ENCODE measurements at regions not wholly inside any gene's neighbourhood (a gene's known extent, or its start where the extent isn't known, plus 50 kb on each side); places are given as distances from the start of the nearest gene placed in this dataset.

DNA sequence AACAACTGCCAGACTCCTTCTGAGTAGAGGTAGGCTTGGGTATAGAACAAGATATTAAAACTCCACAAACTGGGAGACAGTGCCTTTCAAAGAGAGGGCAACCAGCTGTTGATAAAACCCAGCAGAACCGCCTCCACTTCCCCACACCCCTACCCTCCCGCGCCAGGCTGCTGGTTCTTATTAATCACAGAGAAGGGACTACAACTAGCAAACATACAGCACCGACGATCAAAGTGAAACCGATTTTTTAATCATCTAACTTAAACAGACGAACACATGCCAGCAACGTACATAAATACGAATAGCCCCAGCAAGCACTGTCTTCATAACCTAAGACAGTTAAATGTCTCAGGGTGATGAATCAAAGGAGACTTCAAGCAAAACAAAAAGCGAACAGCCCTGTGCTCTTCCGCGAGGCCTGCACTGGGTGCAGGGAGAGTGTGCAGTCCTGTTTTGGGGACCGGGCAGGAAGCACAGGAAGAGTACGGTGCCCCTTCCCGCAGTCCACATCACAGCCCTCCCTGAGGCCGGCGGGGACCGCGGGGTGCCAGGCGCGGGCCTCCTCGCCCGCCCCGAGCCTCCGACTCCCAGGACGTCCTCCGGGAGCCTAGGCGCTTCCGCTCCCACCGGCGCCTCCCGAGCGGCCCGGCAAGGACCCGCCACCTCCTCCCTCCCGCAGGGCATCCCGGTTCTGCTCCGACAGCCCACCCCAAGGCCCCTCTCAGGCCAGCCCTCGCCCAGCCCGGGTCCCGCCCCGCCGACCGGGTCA is 75.1 kb upstream of the VGLL4 start:
- no peaks in the 10 kb centered on the region for H3K9me3 ChIP-seq (ENCODE audit: control insufficient read depth, insufficient read depth, low read length)
- H3K27ac ChIP-seq (ENCODE audit: low read length), result peak overlapping the region; percentile 54
- Mint-ChIP-seq H3K9me3 (no peaks in the 10 kb centered on the region), H3K27ac (peak overlapping the region; percentile 67 to 85), H3K36me3 (no peaks in the 10 kb centered on the region), H3K27me3 (ENCODE audit: low read depth in 2 of 2) (peaks cover 6 to 10% of the 10 kb centered on the region in 2 donors), H3K4me3 (peak overlapping the region; percentile 94), H3K4me1 (peaks cover 19 to 20% of the 10 kb centered on the region in 2 donors)
- DNase-seq (peak in 1 of 2 donors; percentile 59), ATAC-seq (peak; percentile 43 to 52 (median 48))
- H3K4me1 ChIP-seq (ENCODE audit: control insufficient read depth, insufficient read depth, low read length), result peaks cover 6% of the 10 kb centered on the region
- intact Hi-C loops (cut with micrococcal nuclease), result no loop called here
- 0% methylated on average over 44 of the region's 44 CpGs for WGBS (ENCODE audit: insufficient coverage)
- peak overlapping the region; percentile 75 for H3K4me3 ChIP-seq (ENCODE audit: low read length)
- TF ChIP-seq, protein P1, sequence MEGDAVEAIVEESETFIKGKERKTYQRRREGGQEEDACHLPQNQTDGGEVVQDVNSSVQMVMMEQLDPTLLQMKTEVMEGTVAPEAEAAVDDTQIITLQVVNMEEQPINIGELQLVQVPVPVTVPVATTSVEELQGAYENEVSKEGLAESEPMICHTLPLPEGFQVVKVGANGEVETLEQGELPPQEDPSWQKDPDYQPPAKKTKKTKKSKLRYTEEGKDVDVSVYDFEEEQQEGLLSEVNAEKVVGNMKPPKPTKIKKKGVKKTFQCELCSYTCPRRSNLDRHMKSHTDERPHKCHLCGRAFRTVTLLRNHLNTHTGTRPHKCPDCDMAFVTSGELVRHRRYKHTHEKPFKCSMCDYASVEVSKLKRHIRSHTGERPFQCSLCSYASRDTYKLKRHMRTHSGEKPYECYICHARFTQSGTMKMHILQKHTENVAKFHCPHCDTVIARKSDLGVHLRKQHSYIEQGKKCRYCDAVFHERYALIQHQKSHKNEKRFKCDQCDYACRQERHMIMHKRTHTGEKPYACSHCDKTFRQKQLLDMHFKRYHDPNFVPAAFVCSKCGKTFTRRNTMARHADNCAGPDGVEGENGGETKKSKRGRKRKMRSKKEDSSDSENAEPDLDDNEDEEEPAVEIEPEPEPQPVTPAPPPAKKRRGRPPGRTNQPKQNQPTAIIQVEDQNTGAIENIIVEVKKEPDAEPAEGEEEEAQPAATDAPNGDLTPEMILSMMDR (IDR thresholded peaks at IDR 0.05), result no peak
- H3K36me3 ChIP-seq (ENCODE audit: control insufficient read depth, insufficient read depth, low read length), result no peaks in the 10 kb centered on the region
- no peaks in the 10 kb centered on the region for H3K27me3 ChIP-seq (ENCODE audit: control insufficient read depth, insufficient read depth, low read length)

DNA sequence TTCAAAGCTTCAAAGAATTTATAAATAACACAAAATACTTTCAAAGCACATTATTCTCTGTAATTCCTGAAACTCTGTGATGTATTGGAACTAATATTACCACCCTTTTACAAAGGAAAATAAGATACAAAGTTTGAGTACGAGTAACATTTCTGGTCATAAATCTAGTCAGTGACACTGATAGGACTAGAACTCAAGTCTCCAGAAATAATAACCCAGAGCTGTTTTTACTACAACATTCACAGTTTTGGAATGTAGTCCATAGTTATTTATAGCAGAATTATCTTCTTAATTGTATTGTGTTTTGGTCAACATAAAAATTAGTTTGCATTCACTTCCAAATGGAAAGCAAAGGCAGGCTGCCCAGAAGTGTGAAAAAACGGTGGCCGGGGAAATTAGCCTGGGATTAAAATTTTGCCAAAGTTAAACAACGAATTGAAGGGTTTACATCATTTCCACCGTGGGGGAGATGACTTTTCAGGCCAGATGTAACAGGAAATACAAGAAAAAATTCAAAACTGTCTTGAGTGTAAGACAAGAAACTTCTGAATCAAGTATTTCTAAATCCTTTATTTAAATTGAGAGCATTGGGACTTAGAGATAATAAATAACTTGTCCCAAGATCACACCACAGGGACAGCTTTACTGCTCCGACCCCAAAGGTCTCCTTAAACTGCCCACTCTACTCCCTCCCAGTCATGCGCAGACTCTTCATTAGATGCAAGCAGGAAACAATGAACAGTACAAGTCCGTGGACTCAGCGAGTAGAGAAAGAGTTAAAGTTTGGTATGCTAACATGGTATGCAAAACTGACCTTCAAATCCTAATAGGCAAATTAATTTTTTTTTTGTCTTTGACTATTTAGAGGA is 74.3 kb upstream of the VGLL4 start:
- Histone ChIP-seq H3K9me3 (ENCODE audit: control insufficient read depth, insufficient read depth, low read length) (no peaks in the 10 kb centered on the region), H3K4me1 (ENCODE audit: control insufficient read depth, insufficient read depth, low read length) (peaks cover 6% of the 10 kb centered on the region), H3K4me3 (ENCODE audit: low read length) (peak overlapping the region; percentile 75), H3K27ac (ENCODE audit: low read length) (no peak overlapping the region), H3K27me3 (ENCODE audit: control insufficient read depth, insufficient read depth, low read length) (no peaks in the 10 kb centered on the region), H3K36me3 (ENCODE audit: control insufficient read depth, insufficient read depth, low read length) (no peaks in the 10 kb centered on the region)
- Mint-ChIP-seq H3K4me1 (peaks cover 19 to 20% of the 10 kb centered on the region in 2 donors), H3K27me3 (ENCODE audit: low read depth in 2 of 2) (peaks cover 2 to 10% of the 10 kb centered on the region in 2 donors), H3K36me3 (no peaks in the 10 kb centered on the region), H3K4me3 (peak overlapping the region; percentile 94), H3K27ac (peak overlapping the region; percentile 67 to 85), H3K9me3 (no peaks in the 10 kb centered on the region)
- TF ChIP-seq, protein P1 (IDR thresholded peaks at IDR 0.05), result no peak
- 37% methylated on average over 7 of the region's 9 CpGs for WGBS (ENCODE audit: insufficient coverage)
- intact Hi-C loops (cut with micrococcal nuclease), result no loop called here
- DNase-seq (peak in 1 of 2 donors; percentile 14), ATAC-seq (no peak)

DNA sequence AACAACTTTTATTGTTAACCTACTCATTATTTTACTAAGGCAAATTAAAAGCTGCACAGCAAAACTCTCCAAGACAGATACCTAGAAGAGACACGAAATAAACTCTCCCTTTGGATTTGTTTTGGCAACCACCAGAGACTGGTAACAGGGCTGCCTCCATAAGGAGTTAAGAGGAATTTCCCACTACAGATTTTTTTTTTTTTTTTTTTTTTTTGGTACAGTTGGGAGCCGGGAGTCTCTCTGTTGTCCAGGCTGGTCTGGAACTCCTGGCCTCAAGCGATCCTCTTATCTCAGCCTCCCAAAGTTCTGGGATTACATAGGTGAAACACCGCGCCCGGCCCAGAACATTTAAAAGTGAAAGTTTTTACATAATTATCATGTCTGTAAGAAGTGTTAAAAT is 73.6 kb upstream of the VGLL4 start:
- Histone ChIP-seq H3K4me3 (ENCODE audit: low read length) (no peak overlapping the region), H3K27me3 (ENCODE audit: control insufficient read depth, insufficient read depth, low read length) (no peaks in the 10 kb centered on the region), H3K27ac (ENCODE audit: low read length) (no peak overlapping the region), H3K9me3 (ENCODE audit: control insufficient read depth, insufficient read depth, low read length) (no peaks in the 10 kb centered on the region), H3K36me3 (ENCODE audit: control insufficient read depth, insufficient read depth, low read length) (no peaks in the 10 kb centered on the region), H3K4me1 (ENCODE audit: control insufficient read depth, insufficient read depth, low read length) (peaks cover 6% of the 10 kb centered on the region)
- DNase-seq, result no peak
- peak overlapping the region; percentile 45 for H3K4me3 Mint-ChIP-seq
- 100% methylated on average over 3 of the region's 6 CpGs for WGBS (ENCODE audit: insufficient coverage)
- no peaks in the 10 kb centered on the region for H3K36me3 Mint-ChIP-seq
- intact Hi-C loops (cut with micrococcal nuclease), result no loop called here
- no peak overlapping the region for H3K27ac Mint-ChIP-seq
- H3K4me1 Mint-ChIP-seq, result peaks cover 19 to 20% of the 10 kb centered on the region in 2 donors
- no peak for ATAC-seq
- no peaks in the 10 kb centered on the region for H3K9me3 Mint-ChIP-seq
- peaks cover 2 to 10% of the 10 kb centered on the region in 2 donors for H3K27me3 Mint-ChIP-seq (ENCODE audit: low read depth in 2 of 2)
- TF ChIP-seq, protein P1 (IDR thresholded peaks at IDR 0.05), result no peak
